ENCODE measurements at regions not wholly inside any gene's neighbourhood (a gene's known extent, or its start where the extent isn't known, plus 50 kb on each side); places are given as distances from the start of the nearest gene placed in this dataset.

GRCh38 chr12:43112101-43112920 lies 439.7 kb downstream of the ADAMTS20 start:
- CTCF ChIA-PET = interaction anchor here (0.6 kb wide), 2 partner anchors 158 to 159 kb away, joined by 3 read pairs; no protein-coding TSS in a partner anchor
- H3K27ac Mint-ChIP-seq (ENCODE audit: low read depth, unreplicated experiment) = no peak overlapping the region
- no peak overlapping the region for H3K4me3 Mint-ChIP-seq (ENCODE audit: unreplicated experiment)
- H3K27me3 Mint-ChIP-seq (ENCODE audit: insufficient read depth, unreplicated experiment) = no peaks in the 10 kb centered on the region
- H3K36me3 Mint-ChIP-seq (ENCODE audit: insufficient read depth, unreplicated experiment) = no peaks in the 10 kb centered on the region
- intact Hi-C loops (cut with micrococcal nuclease) = no loop called here
- no TSS peak for BruUV-seq (replicated peaks)
- TF ChIP-seq, protein P1, sequence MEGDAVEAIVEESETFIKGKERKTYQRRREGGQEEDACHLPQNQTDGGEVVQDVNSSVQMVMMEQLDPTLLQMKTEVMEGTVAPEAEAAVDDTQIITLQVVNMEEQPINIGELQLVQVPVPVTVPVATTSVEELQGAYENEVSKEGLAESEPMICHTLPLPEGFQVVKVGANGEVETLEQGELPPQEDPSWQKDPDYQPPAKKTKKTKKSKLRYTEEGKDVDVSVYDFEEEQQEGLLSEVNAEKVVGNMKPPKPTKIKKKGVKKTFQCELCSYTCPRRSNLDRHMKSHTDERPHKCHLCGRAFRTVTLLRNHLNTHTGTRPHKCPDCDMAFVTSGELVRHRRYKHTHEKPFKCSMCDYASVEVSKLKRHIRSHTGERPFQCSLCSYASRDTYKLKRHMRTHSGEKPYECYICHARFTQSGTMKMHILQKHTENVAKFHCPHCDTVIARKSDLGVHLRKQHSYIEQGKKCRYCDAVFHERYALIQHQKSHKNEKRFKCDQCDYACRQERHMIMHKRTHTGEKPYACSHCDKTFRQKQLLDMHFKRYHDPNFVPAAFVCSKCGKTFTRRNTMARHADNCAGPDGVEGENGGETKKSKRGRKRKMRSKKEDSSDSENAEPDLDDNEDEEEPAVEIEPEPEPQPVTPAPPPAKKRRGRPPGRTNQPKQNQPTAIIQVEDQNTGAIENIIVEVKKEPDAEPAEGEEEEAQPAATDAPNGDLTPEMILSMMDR (IDR thresholded peaks at IDR 0.05; ENCODE audit: unreplicated experiment) = no peak
- peaks cover 8% of the 10 kb centered on the region for H3K9me3 Mint-ChIP-seq (ENCODE audit: unreplicated experiment)
- no peak for DNase-seq (ENCODE audit: unreplicated experiment)
- POLR2A ChIA-PET = interaction anchor here (0.7 kb wide), 1 partner anchor 19 kb away, joined by 3 read pairs; no protein-coding TSS in a partner anchor
- no peaks in the 10 kb centered on the region for H3K4me1 Mint-ChIP-seq (ENCODE audit: insufficient read depth, unreplicated experiment)

GRCh38 chr12:43111608-43112007 lies 440.4 kb downstream of the ADAMTS20 start:
- no peaks in the 10 kb centered on the region for H3K36me3 Mint-ChIP-seq (ENCODE audit: insufficient read depth, unreplicated experiment)
- no peak for DNase-seq (ENCODE audit: unreplicated experiment)
- TF ChIP-seq, protein P1 (IDR thresholded peaks at IDR 0.05; ENCODE audit: unreplicated experiment) = no peak
- ChIA-PET POLR2A (no interaction called here), CTCF (interaction anchor here (0.6 kb wide), 2 partner anchors 159 to 168 kb away, joined by 3 read pairs; no protein-coding TSS in a partner anchor)
- no peaks in the 10 kb centered on the region for H3K4me1 Mint-ChIP-seq (ENCODE audit: insufficient read depth, unreplicated experiment)
- H3K9me3 Mint-ChIP-seq (ENCODE audit: unreplicated experiment) = peaks cover 8% of the 10 kb centered on the region
- H3K27me3 Mint-ChIP-seq (ENCODE audit: insufficient read depth, unreplicated experiment) = no peaks in the 10 kb centered on the region
- no peak overlapping the region for H3K27ac Mint-ChIP-seq (ENCODE audit: low read depth, unreplicated experiment)
- no TSS peak for BruUV-seq (replicated peaks)
- H3K4me3 Mint-ChIP-seq (ENCODE audit: unreplicated experiment) = no peak overlapping the region
- intact Hi-C loops (cut with micrococcal nuclease) = no loop called here

DNA sequence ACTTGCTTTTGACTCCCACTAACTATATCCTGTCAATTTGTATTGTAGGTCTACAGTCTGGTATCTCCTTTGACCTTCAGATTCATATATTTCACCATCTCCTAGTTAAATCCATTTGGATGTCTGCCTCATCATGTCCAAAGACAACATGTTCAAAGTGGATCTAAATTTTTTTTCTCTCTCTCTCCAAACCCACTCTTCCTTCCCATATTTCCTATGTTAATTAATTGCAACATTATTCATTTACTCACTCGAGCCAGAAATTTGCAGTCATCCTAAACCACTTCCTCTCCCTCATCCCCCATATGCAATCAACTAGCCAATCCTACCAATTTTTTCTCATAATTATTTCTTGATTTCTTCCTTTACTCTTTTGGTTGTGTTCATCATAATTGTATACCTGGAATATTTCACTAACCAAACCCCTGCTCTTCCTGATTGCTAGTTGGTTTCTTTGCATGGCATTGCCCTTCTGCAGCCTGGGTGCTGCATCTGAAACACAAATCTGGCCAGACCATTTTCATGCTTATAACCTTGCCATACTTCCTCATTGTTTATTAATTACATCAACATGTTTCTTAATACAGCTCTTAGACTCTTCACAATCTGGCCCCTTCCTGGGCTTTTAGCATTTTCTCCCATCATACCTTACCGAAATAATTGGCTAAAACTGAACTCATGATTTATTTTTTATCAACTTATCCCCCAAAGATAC lies 442.2 kb downstream of the ADAMTS20 start:
- Mint-ChIP-seq H3K4me3 (ENCODE audit: unreplicated experiment) (no peak overlapping the region), H3K9me3 (ENCODE audit: unreplicated experiment) (peaks cover 8% of the 10 kb centered on the region), H3K36me3 (ENCODE audit: insufficient read depth, unreplicated experiment) (no peaks in the 10 kb centered on the region), H3K27ac (ENCODE audit: low read depth, unreplicated experiment) (no peak overlapping the region), H3K27me3 (ENCODE audit: insufficient read depth, unreplicated experiment) (no peaks in the 10 kb centered on the region), H3K4me1 (ENCODE audit: insufficient read depth, unreplicated experiment) (no peaks in the 10 kb centered on the region)
- ChIA-PET POLR2A (no interaction called here), CTCF (no interaction called here)
- intact Hi-C loops (cut with micrococcal nuclease) = no loop called here
- no TSS peak for BruUV-seq (replicated peaks)
- no peak for DNase-seq (ENCODE audit: unreplicated experiment)
- TF ChIP-seq, protein P1 (IDR thresholded peaks at IDR 0.05; ENCODE audit: unreplicated experiment) = no peak

DNA sequence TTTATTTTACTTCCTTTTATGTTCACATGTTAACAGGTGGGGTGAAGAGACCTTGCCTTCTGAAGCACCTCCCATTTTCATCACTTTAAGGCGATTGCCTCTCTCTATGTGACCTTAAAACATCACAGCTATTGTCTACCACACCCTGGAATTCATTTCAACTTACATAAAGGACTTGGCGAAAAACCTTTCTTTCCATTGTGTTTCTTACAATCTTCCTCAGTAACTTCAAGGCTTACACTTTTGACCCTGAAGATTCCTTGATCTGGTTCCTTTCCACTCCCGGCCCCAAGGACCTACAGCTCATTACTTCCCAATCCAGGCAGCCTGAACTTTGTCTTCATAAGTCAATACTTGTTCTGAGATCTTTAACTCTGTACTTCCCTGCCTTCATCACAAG lies 443.3 kb downstream of the ADAMTS20 start:
- no peaks in the 10 kb centered on the region for H3K36me3 Mint-ChIP-seq (ENCODE audit: insufficient read depth, unreplicated experiment)
- no peak for DNase-seq (ENCODE audit: unreplicated experiment)
- H3K9me3 Mint-ChIP-seq (ENCODE audit: unreplicated experiment) = peaks cover 8% of the 10 kb centered on the region
- no peak overlapping the region for H3K27ac Mint-ChIP-seq (ENCODE audit: low read depth, unreplicated experiment)
- POLR2A ChIA-PET = no interaction called here
- no peak overlapping the region for H3K4me3 Mint-ChIP-seq (ENCODE audit: unreplicated experiment)
- H3K4me1 Mint-ChIP-seq (ENCODE audit: insufficient read depth, unreplicated experiment) = no peaks in the 10 kb centered on the region
- intact Hi-C loops (cut with micrococcal nuclease) = no loop called here
- TF ChIP-seq, protein P1 (IDR thresholded peaks at IDR 0.05; ENCODE audit: unreplicated experiment) = no peak
- no peaks in the 10 kb centered on the region for H3K27me3 Mint-ChIP-seq (ENCODE audit: insufficient read depth, unreplicated experiment)
- BruUV-seq (replicated peaks) = no TSS peak
- CTCF ChIA-PET = no interaction called here
